HEK293T (cell line): ENCODE measurements at regions not wholly inside any gene's neighbourhood (a gene's known extent, or its start where the extent isn't known, plus 50 kb on each side); places are given as distances from the start of the nearest gene placed in this dataset.

Experiments
- CTCF ChIA-PET: fragments of 350-600 bp; formaldehyde crosslinking; extraction: SDS; loops from one replicate; lab custom pipeline; 2021; ENCODE audit warnings: antibody characterized with exemption, inconsistent platforms; lab: Yijun Ruan, JAX
- POLR2A ChIA-PET: fragments of 350-600 bp; formaldehyde crosslinking; extraction: SDS; loops from one replicate; lab custom pipeline; 2020; ENCODE audit warnings: antibody characterized with exemption, inconsistent platforms; lab: Yijun Ruan, JAX
- DNase-seq: peaks from one replicate; pipeline ENCODE4 v3.0.0; 2012; ENCODE audit warnings: mixed read lengths; ENCODE audit errors: extremely low spot score
- ARNT ChIP-seq: fragments of 450-650 bp; IDR thresholded peaks from 2 replicates; pipeline ENCODE4 v1.6.1; 2017; ENCODE audit warnings: mild to moderate bottlenecking
- BHLHE40 ChIP-seq: fragments of 450-650 bp; IDR thresholded peaks from 2 replicates; pipeline ENCODE4 v1.6.1; 2016; ENCODE audit warnings: mild to moderate bottlenecking, moderate library complexity, borderline replicate concordance
- CTBP1 ChIP-seq: fragments of 450-650 bp; IDR thresholded peaks from 2 replicates; pipeline ENCODE4 v1.6.1; 2016; ENCODE audit warnings: borderline replicate concordance
- ELF4 ChIP-seq: fragments of 450-650 bp; IDR thresholded peaks from 2 replicates; pipeline ENCODE4 v1.6.1; 2017; ENCODE audit warnings: antibody characterized with exemption
- FOXA1 ChIP-seq: fragments of 450-650 bp; IDR thresholded peaks from 2 replicates; pipeline ENCODE4 v1.6.1; 2016; ENCODE audit warnings: mild to moderate bottlenecking
- FOXK2 ChIP-seq: fragments of 450-650 bp; IDR thresholded peaks from 2 replicates; pipeline ENCODE4 v1.6.1; 2016; ENCODE audit warnings: mild to moderate bottlenecking
- FOXM1 ChIP-seq: fragments of 450-650 bp; IDR thresholded peaks from 2 replicates; pipeline ENCODE4 v1.6.1; 2017; ENCODE audit warnings: mild to moderate bottlenecking, borderline replicate concordance
- HDGF ChIP-seq: fragments of 450-650 bp; IDR thresholded peaks from 2 replicates; pipeline ENCODE4 v1.6.1; 2017; ENCODE audit warnings: antibody characterized with exemption, borderline replicate concordance
- L3MBTL2 ChIP-seq: fragments of 450-650 bp; conservative IDR thresholded peaks from 2 replicates; pipeline ENCODE4 v1.6.1; 2016; ENCODE audit warnings: mild to moderate bottlenecking
- LEF1 ChIP-seq: fragments of 450-650 bp; IDR thresholded peaks from 2 replicates; pipeline ENCODE4 v1.6.1; 2017; ENCODE audit warnings: mild to moderate bottlenecking, borderline replicate concordance
- NFRKB ChIP-seq: fragments of 450-650 bp; IDR thresholded peaks from 2 replicates; pipeline ENCODE4 v1.6.1; 2016; ENCODE audit warnings: mild to moderate bottlenecking, moderate library complexity
- PKNOX1 ChIP-seq: fragments of 450-650 bp; IDR thresholded peaks from 2 replicates; pipeline ENCODE4 v1.6.1; 2016
- SP1 ChIP-seq: fragments of 450-650 bp; IDR thresholded peaks from 2 replicates; pipeline ENCODE4 v1.6.1; 2017
- SUZ12 ChIP-seq: fragments of 450-650 bp; IDR thresholded peaks from 2 replicates; pipeline ENCODE4 v1.6.1; 2016; ENCODE audit warnings: mild to moderate bottlenecking
- TARDBP ChIP-seq: fragments of 450-650 bp; IDR thresholded peaks from 2 replicates; pipeline ENCODE4 v1.6.1; 2016
- ZNF384 ChIP-seq: fragments of 450-650 bp; IDR thresholded peaks from 2 replicates; pipeline ENCODE4 v1.6.1; 2016

GRCh38 chr6:21969192-21969591 lies 327.6 kb downstream of the PRL start:
- TF ChIP-seq TARDBP (no peak), BHLHE40 (no peak), SUZ12 (no peak), ELF4 (no peak), LEF1 (no peak), FOXK2 (no peak)
- no peak for DNase-seq
- ChIA-PET CTCF (no interaction called here), POLR2A (no interaction called here)

- no peak for TF ChIP-seq ARNT
- no peak for TF ChIP-seq SP1
- TF ChIP-seq PKNOX1, result no peak
- no peak for TF ChIP-seq L3MBTL2
- no peak for TF ChIP-seq BHLHE40
- TF ChIP-seq ELF4, result no peak
- POLR2A ChIA-PET, result interaction anchor here (0.6 kb wide), 1 partner anchor 377 kb away, joined by 3 read pairs; the partner anchor contains the start of gene SOX4
- no peak for DNase-seq
- CTCF ChIA-PET, result interaction anchor here (0.8 kb wide), 1 partner anchor 116 kb away, joined by 3 read pairs; no protein-coding TSS in a partner anchor
These were observed 326.1 kb downstream of the PRL start for GRCh38 chr6:21970569-21971300.

GRCh38 chr6:21971541-21971940 lies 325.3 kb downstream of the PRL start:
- TF ChIP-seq BHLHE40, result no peak
- TF ChIP-seq ZNF384, result no peak
- TF ChIP-seq HDGF, result no peak
- TF ChIP-seq PKNOX1, result peak; percentile 61
- no peak for TF ChIP-seq TARDBP
- no peak for TF ChIP-seq CTBP1
- no peak for TF ChIP-seq FOXA1
- TF ChIP-seq FOXK2, result no peak
- ChIA-PET CTCF (interaction anchor here (0.8 to 0.9 kb wide), 2 partner anchors 116 to 383 kb away, joined by 3 to 5 read pairs; no protein-coding TSS in a partner anchor), POLR2A (interaction anchor here (0.6 kb wide), 1 partner anchor 378 kb away, joined by 3 read pairs; the partner anchor contains the start of gene SOX4)
- DNase-seq, result no peak

- ChIA-PET CTCF (interaction anchor here (0.9 kb wide), 1 partner anchor 384 kb away, joined by 5 read pairs; no protein-coding TSS in a partner anchor), POLR2A (no interaction called here)
- DNase-seq, result no peak
- TF ChIP-seq FOXM1 (no peak), ELF4 (no peak), CTBP1 (no peak), FOXA1 (no peak), NFRKB (no peak), SP1 (no peak), HDGF (no peak), FOXK2 (no peak), BHLHE40 (no peak), TARDBP (no peak), PKNOX1 (no peak), ARNT (no peak), ZNF384 (no peak), SUZ12 (no peak), L3MBTL2 (no peak), LEF1 (no peak)
These were observed 324.3 kb downstream of the PRL start for GRCh38 chr6:21972516-21972915.

GRCh38 chr6:21977346-21977745 lies 319.5 kb downstream of the PRL start:
- DNase-seq, result no peak
- TF ChIP-seq BHLHE40 (no peak), FOXA1 (no peak), SUZ12 (no peak), FOXK2 (no peak), HDGF (no peak), ELF4 (no peak), CTBP1 (no peak), FOXM1 (no peak), L3MBTL2 (no peak), NFRKB (no peak), SP1 (no peak), ARNT (no peak), ZNF384 (no peak), LEF1 (no peak), TARDBP (no peak), PKNOX1 (no peak)
- CTCF ChIA-PET, result no interaction called here
- POLR2A ChIA-PET, result no interaction called here
